ENCODE measurements at regions not wholly inside any gene's neighbourhood (a gene's known extent, or its start where the extent isn't known, plus 50 kb on each side); places are given as distances from the start of the nearest gene placed in this dataset.

DNA sequence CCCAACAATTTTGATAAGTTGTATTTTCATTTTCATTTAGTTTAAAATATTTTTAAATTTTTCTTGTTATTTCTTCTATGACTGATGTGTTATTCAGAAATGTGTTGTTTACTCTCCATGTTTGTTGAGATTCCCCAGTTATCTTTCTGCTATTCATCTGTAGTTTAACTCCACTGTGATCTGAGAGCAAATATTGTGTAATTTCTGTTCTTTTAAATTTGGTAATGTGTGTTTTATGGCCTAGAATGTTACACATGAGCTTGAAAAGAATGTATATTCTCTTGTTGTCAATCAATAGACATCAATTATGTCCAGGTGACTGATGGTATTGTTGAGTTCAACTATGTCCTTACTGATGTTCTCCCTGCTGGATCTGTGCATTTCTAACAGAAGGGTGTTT, 188.2 kb downstream of the CYP26B1 start:
- TF ChIP-seq, protein P1, sequence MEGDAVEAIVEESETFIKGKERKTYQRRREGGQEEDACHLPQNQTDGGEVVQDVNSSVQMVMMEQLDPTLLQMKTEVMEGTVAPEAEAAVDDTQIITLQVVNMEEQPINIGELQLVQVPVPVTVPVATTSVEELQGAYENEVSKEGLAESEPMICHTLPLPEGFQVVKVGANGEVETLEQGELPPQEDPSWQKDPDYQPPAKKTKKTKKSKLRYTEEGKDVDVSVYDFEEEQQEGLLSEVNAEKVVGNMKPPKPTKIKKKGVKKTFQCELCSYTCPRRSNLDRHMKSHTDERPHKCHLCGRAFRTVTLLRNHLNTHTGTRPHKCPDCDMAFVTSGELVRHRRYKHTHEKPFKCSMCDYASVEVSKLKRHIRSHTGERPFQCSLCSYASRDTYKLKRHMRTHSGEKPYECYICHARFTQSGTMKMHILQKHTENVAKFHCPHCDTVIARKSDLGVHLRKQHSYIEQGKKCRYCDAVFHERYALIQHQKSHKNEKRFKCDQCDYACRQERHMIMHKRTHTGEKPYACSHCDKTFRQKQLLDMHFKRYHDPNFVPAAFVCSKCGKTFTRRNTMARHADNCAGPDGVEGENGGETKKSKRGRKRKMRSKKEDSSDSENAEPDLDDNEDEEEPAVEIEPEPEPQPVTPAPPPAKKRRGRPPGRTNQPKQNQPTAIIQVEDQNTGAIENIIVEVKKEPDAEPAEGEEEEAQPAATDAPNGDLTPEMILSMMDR (conservative IDR thresholded peaks at IDR 0.05): no peak
- no peak for TF ChIP-seq EZH2 (IDR thresholded peaks at IDR 0.05; ENCODE audit: low read depth)

Data from PC-9 (cell line).